RWPE2 (cell line): ENCODE measurements at regions not wholly inside any gene's neighbourhood (a gene's known extent, or its start where the extent isn't known, plus 50 kb on each side); places are given as distances from the start of the nearest gene placed in this dataset.

Source experiments
- ATAC-seq: fragments of 200-7000 bp; cut with Tn5 transposase; 3 replicates; pipeline ENCODE4 v1.9.1; 2021; ENCODE audit warnings: low read depth
- DNase-seq: peaks from one replicate; pipeline ENCODE4 v3.0.0-alpha.2; 2020; ENCODE audit warnings: low spot score
- H3K27ac ChIP-seq: fragments of 450-650 bp; 2 replicates; pipeline ENCODE4 v1.5.1; 2017; ENCODE audit warnings: mild to moderate bottlenecking; ENCODE audit not compliant: poor library complexity, severe bottlenecking
- H3K27me3 ChIP-seq: fragments of 250-450 bp; sonication (Bioruptor Pico); 2 replicates; pipeline ENCODE4 v1.5.1; 2021; ENCODE audit warnings: mild to moderate bottlenecking, moderate library complexity; ENCODE audit not compliant: insufficient read depth, poor library complexity, severe bottlenecking
- H3K36me3 ChIP-seq: fragments of 250-450 bp; sonication (Bioruptor Pico); 2 replicates; pipeline ENCODE4 v1.5.1; 2020; ENCODE audit warnings: low read depth, mild to moderate bottlenecking, moderate library complexity
- H3K4me1 ChIP-seq: fragments of 250-450 bp; sonication (Bioruptor Pico); 2 replicates; pipeline ENCODE4 v1.5.1; 2021; ENCODE audit warnings: mild to moderate bottlenecking, moderate library complexity; ENCODE audit not compliant: insufficient read depth, poor library complexity, severe bottlenecking
- H3K4me3 ChIP-seq: fragments of 250-450 bp; sonication (Bioruptor Pico); 2 replicates; pipeline ENCODE4 v1.5.1; 2021; ENCODE audit warnings: mild to moderate bottlenecking, moderate library complexity; ENCODE audit not compliant: severe bottlenecking
- H3K9me3 ChIP-seq: fragments of 250-450 bp; sonication (Bioruptor Pico); 2 replicates; pipeline ENCODE4 v1.5.1; 2021; ENCODE audit warnings: mild to moderate bottlenecking, moderate library complexity; ENCODE audit not compliant: severe bottlenecking
- TF ChIP-seq, protein P1 (sequence below): fragments of 450-650 bp; IDR thresholded peaks from one replicate; pipeline ENCODE4 v1.5.1; 2017; ENCODE audit warnings: mild to moderate bottlenecking, moderate library complexity; ENCODE audit not compliant: poor library complexity, severe bottlenecking

DNA sequence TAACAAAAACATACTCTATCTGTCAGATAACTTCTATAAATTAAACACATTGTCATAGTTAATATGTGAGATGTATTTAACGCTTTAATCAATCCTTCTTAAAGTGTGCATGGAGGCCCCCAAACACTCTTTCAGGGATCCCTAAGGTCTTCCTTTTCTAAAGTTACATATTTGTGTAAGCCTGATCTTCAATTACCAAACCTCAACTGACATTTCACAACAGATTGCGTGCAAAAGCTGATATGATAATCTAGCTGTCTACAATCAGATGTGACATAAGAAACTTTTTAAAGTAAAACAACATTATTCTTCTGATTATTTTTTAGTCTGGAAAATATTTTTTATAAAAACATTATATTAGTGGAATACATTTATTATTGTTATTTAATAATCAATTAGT is 1850.4 kb downstream of the OLFM4 start:
- Histone ChIP-seq H3K4me1 (no peaks in the 10 kb centered on the region), H3K27ac (no peak overlapping the region)
- no peak for ATAC-seq

DNA sequence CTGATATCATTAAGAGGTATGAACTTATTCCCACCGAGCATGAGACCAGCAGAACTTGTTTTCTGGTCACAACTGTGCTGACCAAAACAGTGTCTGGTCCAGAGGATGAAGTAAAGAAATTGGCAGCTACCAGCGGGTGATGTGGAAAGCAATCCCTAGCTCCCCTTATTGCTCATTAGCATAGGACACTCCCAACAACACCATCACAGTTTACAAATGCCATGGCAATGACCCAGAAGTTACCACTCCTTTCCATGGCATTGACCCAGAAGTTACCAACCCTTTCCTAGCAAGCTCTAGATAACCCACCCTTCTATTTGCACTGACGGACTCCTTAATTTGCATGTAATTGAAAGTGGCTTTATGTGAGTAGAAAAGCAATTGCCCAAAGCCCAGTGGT is 1856.1 kb downstream of the OLFM4 start:
- H3K4me3 ChIP-seq: no peak overlapping the region
- H3K27me3 ChIP-seq: no peaks in the 10 kb centered on the region
- DNase-seq (no peak), ATAC-seq (no peak)
- H3K36me3 ChIP-seq: no peaks in the 10 kb centered on the region
- TF ChIP-seq, protein P1, sequence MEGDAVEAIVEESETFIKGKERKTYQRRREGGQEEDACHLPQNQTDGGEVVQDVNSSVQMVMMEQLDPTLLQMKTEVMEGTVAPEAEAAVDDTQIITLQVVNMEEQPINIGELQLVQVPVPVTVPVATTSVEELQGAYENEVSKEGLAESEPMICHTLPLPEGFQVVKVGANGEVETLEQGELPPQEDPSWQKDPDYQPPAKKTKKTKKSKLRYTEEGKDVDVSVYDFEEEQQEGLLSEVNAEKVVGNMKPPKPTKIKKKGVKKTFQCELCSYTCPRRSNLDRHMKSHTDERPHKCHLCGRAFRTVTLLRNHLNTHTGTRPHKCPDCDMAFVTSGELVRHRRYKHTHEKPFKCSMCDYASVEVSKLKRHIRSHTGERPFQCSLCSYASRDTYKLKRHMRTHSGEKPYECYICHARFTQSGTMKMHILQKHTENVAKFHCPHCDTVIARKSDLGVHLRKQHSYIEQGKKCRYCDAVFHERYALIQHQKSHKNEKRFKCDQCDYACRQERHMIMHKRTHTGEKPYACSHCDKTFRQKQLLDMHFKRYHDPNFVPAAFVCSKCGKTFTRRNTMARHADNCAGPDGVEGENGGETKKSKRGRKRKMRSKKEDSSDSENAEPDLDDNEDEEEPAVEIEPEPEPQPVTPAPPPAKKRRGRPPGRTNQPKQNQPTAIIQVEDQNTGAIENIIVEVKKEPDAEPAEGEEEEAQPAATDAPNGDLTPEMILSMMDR: no peak
- no peaks in the 10 kb centered on the region for H3K4me1 ChIP-seq
- no peaks in the 10 kb centered on the region for H3K9me3 ChIP-seq
- H3K27ac ChIP-seq: no peak overlapping the region

More for the DNA sequence above, 1850.4 kb downstream of the OLFM4 start:
- H3K9me3 ChIP-seq: no peaks in the 10 kb centered on the region
- TF ChIP-seq, protein P1: no peak
- H3K4me3 ChIP-seq: no peak overlapping the region
- no peak for DNase-seq
- no peaks in the 10 kb centered on the region for H3K36me3 ChIP-seq
- H3K27me3 ChIP-seq: no peaks in the 10 kb centered on the region

DNA sequence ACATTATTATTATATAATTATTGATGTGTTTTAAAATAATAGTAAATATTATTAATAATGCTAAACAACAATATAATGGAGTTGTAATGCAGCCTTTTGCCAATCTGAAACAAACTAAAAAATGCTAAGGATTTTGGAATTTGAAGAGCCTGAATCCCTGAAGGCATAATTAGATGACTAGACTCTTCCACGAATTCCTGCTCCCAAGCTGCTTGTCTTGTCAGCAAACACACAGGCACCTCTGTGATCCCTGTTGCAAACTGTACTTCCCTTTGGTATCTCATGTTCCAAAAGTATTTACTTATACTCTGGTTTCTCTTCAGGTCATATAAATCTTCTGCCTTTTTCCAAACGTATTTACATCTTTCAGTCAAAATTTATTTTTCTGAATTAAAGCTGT is 1862.4 kb downstream of the OLFM4 start:
- Histone ChIP-seq H3K36me3 (no peaks in the 10 kb centered on the region), H3K4me1 (no peaks in the 10 kb centered on the region), H3K27me3 (no peaks in the 10 kb centered on the region), H3K27ac (no peak overlapping the region), H3K9me3 (no peaks in the 10 kb centered on the region), H3K4me3 (no peak overlapping the region)
- ATAC-seq (no peak), DNase-seq (no peak)
- TF ChIP-seq, protein P1: no peak

DNA sequence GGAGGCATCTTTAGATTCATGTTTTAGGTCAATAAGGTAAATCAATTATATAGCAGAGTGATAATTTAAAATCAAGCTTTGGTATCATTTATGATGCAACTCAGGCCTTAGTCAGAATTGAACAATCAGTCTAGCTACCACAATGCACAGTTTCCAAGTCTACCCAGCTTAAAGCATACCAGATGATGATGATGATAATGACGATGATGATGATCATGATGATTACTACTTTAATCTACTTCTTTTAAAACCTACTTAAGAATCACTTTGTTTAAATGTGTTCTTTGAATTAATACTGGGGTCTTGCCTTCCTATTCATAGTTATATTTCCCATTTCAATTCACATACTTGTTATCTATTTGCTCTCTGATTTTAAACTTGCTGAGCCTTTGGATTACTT is 1872.7 kb downstream of the OLFM4 start:
- Histone ChIP-seq H3K27me3 (no peaks in the 10 kb centered on the region), H3K9me3 (no peaks in the 10 kb centered on the region), H3K36me3 (no peaks in the 10 kb centered on the region), H3K4me1 (no peaks in the 10 kb centered on the region), H3K27ac (no peak overlapping the region), H3K4me3 (no peak overlapping the region)
- DNase-seq: no peak
- no peak for ATAC-seq
- TF ChIP-seq, protein P1: no peak

DNA sequence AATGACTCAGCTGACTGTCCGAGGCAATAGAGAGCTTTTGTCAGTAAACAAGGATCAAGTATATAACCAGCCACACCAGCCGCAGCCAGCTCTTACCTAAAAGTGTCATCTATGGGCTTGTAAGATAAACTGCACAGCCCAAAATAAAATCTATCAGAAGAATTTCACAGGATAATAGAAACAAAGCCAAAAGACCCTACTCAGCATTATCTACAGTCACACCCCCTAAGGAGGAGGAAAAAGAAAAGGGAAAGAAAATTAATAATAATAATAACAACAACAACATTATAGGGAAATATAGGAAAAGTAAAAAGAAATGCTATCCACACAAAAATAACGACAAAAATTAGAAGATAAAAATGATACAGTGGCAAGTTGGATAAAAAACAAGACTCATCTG is 1883.8 kb downstream of the OLFM4 start:
- TF ChIP-seq, protein P1: no peak
- no peak for DNase-seq
- Histone ChIP-seq H3K27me3 (no peaks in the 10 kb centered on the region), H3K4me1 (no peaks in the 10 kb centered on the region), H3K9me3 (no peaks in the 10 kb centered on the region), H3K4me3 (no peak overlapping the region), H3K27ac (no peak overlapping the region), H3K36me3 (no peaks in the 10 kb centered on the region)
- ATAC-seq: no peak
